OCI-LY1 (cell line): ENCODE measurements at regions not wholly inside any gene's neighbourhood (a gene's known extent, or its start where the extent isn't known, plus 50 kb on each side); places are given as distances from the start of the nearest gene placed in this dataset.
A peak's percentile ranks its signal among the peaks of the same experiment; 100 is the strongest.

ENCODE experiments used
- H2AFZ ChIP-seq: fragments of 200-600 bp; sonication (generic), shearing (Covaris generic); 2 replicates; pipeline ENCODE4 v1.6.0; 2014; ENCODE audit warnings: antibody characterized with exemption, mild to moderate bottlenecking, low read length
- H3F3A ChIP-seq: fragments of 200-600 bp; sonication (generic), shearing (Covaris generic); 2 replicates; pipeline ENCODE4 v1.6.0; 2014; ENCODE audit warnings: mild to moderate bottlenecking, antibody characterized with exemption, low read length, moderate library complexity; ENCODE audit not compliant: insufficient read depth
- H3K27ac ChIP-seq: fragments of 200-600 bp; sonication (generic); 2 replicates; pipeline ENCODE4 v1.5.1; 2014; ENCODE audit warnings: low read length, mixed run types, mild to moderate bottlenecking, low read depth; ENCODE audit not compliant: poor library complexity, severe bottlenecking
- H3K27me3 ChIP-seq: fragments of 200-600 bp; sonication (generic); 2 replicates; pipeline ENCODE4 v1.6.0; 2014; ENCODE audit warnings: antibody characterized with exemption, mild to moderate bottlenecking, low read length, moderate library complexity; ENCODE audit not compliant: insufficient read depth
- H3K36me3 ChIP-seq: fragments of 200-600 bp; sonication (generic); 2 replicates; pipeline ENCODE4 v1.6.1; 2014; ENCODE audit warnings: mild to moderate bottlenecking, antibody characterized with exemption, low read length, moderate library complexity, mixed read lengths; ENCODE audit not compliant: insufficient read depth
- H3K4me1 ChIP-seq: fragments of 200-600 bp; sonication (generic); 2 replicates; pipeline ENCODE4 v1.5.1; 2014; ENCODE audit warnings: mild to moderate bottlenecking, low read length, moderate library complexity; ENCODE audit not compliant: insufficient read depth, severe bottlenecking
- H3K4me2 ChIP-seq: fragments of 200-600 bp; sonication (generic), shearing (Covaris generic); 2 replicates; pipeline ENCODE4 v1.6.1; 2014; ENCODE audit warnings: low read length
- H3K4me3 ChIP-seq: fragments of 200-600 bp; sonication (generic); 2 replicates; pipeline ENCODE4 v1.5.1; 2014; ENCODE audit warnings: low read length, low read depth, mild to moderate bottlenecking, mixed read lengths; ENCODE audit not compliant: poor library complexity, severe bottlenecking
- H3K79me2 ChIP-seq: fragments of 200-600 bp; shearing (Covaris generic); 2 replicates; pipeline ENCODE4 v1.6.1; 2016; ENCODE audit warnings: mixed run types, low read length, mixed read lengths; ENCODE audit not compliant: insufficient read depth
- H3K9ac ChIP-seq: fragments of 200-600 bp; sonication (generic), shearing (Covaris generic); 2 replicates; pipeline ENCODE4 v1.6.1; 2014; ENCODE audit warnings: mild to moderate bottlenecking, low read length, mixed read lengths
- H3K9me2 ChIP-seq: fragments of 200-600 bp; sonication (generic), shearing (Covaris generic); 2 replicates; pipeline ENCODE4 v1.6.1; 2014; ENCODE audit warnings: low read depth, mild to moderate bottlenecking, low read length, mixed read lengths
- H3K9me3 ChIP-seq: fragments of 200-600 bp; shearing (Covaris generic); 2 replicates; pipeline ENCODE4 v1.6.1; 2014; ENCODE audit warnings: low read length, mixed read lengths
- H4K20me1 ChIP-seq: fragments of 200-600 bp; sonication (generic), shearing (Covaris generic); 2 replicates; pipeline ENCODE4 v1.6.0; 2016; ENCODE audit warnings: mild to moderate bottlenecking, low read length; ENCODE audit not compliant: insufficient read depth
- CTCF ChIP-seq: fragments of 200-600 bp; sonication (generic), shearing (Covaris generic); IDR thresholded peaks from 2 replicates; pipeline ENCODE4 v1.5.1; 2017; ENCODE audit warnings: mild to moderate bottlenecking, antibody characterized with exemption, low read length, moderate library complexity, mixed read lengths
- EZH2 ChIP-seq: fragments of 200-600 bp; sonication (generic), shearing (Covaris generic); IDR thresholded peaks from 2 replicates; pipeline ENCODE4 v1.8.0; 2017; ENCODE audit warnings: borderline replicate concordance, mixed run types, mild to moderate bottlenecking, antibody characterized with exemption, low read length, moderate library complexity, mixed read lengths

GRCh38 chr2:64354857-64355680, 98.9 kb upstream of the LGALSL start:
- TF ChIP-seq CTCF, result no peak
- no peak for TF ChIP-seq EZH2
- no peaks in the 10 kb centered on the region for H4K20me1 ChIP-seq
- no peaks in the 10 kb centered on the region for H3K9me2 ChIP-seq
- no peaks in the 10 kb centered on the region for H3K79me2 ChIP-seq
- no peak overlapping the region for H3K4me2 ChIP-seq
- H3K36me3 ChIP-seq, result no peaks in the 10 kb centered on the region
- H3K4me1 ChIP-seq, result peaks cover 11% of the 10 kb centered on the region
- no peak overlapping the region for H2AFZ ChIP-seq
- H3K9ac ChIP-seq, result no peak overlapping the region
- H3K4me3 ChIP-seq, result no peak overlapping the region
- H3F3A ChIP-seq, result no peaks in the 10 kb centered on the region
- no peaks in the 10 kb centered on the region for H3K9me3 ChIP-seq
- no peaks in the 10 kb centered on the region; the same call in 1 of the 2 replicates for H3K27me3 ChIP-seq
- H3K27ac ChIP-seq, result no peak overlapping the region

GRCh38 chr2:64356906-64357305, 97.1 kb upstream of the LGALSL start:
- Histone ChIP-seq H3K4me1 (peaks cover 17% of the 10 kb centered on the region), H3K9ac (no peak overlapping the region), H4K20me1 (no peaks in the 10 kb centered on the region), H3K4me2 (no peak overlapping the region), H3K9me3 (no peaks in the 10 kb centered on the region), H3K27ac (no peak overlapping the region), H3K36me3 (no peaks in the 10 kb centered on the region), H3K27me3 (no peaks in the 10 kb centered on the region; the same call in 1 of the 2 replicates), H3K9me2 (no peaks in the 10 kb centered on the region), H3K79me2 (no peaks in the 10 kb centered on the region), H3K4me3 (no peak overlapping the region), H2AFZ (no peak overlapping the region), H3F3A (no peaks in the 10 kb centered on the region)
- TF ChIP-seq CTCF, result no peak
- TF ChIP-seq EZH2, result no peak

GRCh38 chr2:64359171-64359891, 94.6 kb upstream of the LGALSL start:
- Histone ChIP-seq H2AFZ (no peak overlapping the region), H3K9me2 (no peaks in the 10 kb centered on the region), H3K4me2 (peak overlapping the region; percentile 59), H3K79me2 (no peaks in the 10 kb centered on the region), H3K4me1 (peaks cover 17% of the 10 kb centered on the region), H3K36me3 (no peaks in the 10 kb centered on the region), H3K27ac (no peak overlapping the region), H3K9ac (no peak overlapping the region), H4K20me1 (no peaks in the 10 kb centered on the region), H3F3A (no peaks in the 10 kb centered on the region), H3K27me3 (no peaks in the 10 kb centered on the region; the same call in 1 of the 2 replicates), H3K4me3 (peak overlapping the region; percentile 31), H3K9me3 (no peaks in the 10 kb centered on the region)
- no peak for TF ChIP-seq CTCF
